GM23338 (cell line): ENCODE measurements at regions not wholly inside any gene's neighbourhood (a gene's known extent, or its start where the extent isn't known, plus 50 kb on each side); places are given as distances from the start of the nearest gene placed in this dataset.

Experiments
- CREB1 ChIP-seq: fragments of 250-450 bp; sonication (Bioruptor Pico); IDR thresholded peaks from 2 replicates; pipeline ENCODE4 v1.5.0; 2020; ENCODE audit warnings: low read depth, mild to moderate bottlenecking, moderate library complexity
- EZH2 ChIP-seq: fragments of 200-600 bp; sonication (generic); IDR thresholded peaks from one replicate; pipeline ENCODE4 v1.8.0; 2017; ENCODE audit warnings: antibody characterized with exemption, mild to moderate bottlenecking, low read depth; ENCODE audit not compliant: unreplicated experiment
- EZH2phosphoT487 ChIP-seq: fragments of 200-600 bp; sonication (generic); IDR thresholded peaks from one replicate; pipeline ENCODE4 v1.8.1; 2018; ENCODE audit warnings: antibody characterized with exemption; ENCODE audit not compliant: unreplicated experiment
- POLR2AphosphoS5 ChIP-seq: IDR thresholded peaks from 2 replicates; pipeline ENCODE4 v1.6.1; 2016; ENCODE audit warnings: antibody characterized with exemption, low read depth
- TF ChIP-seq, protein P1 (sequence below), 2 experiments: fragments of 200-600 bp in 1 of 2; sonication (generic) in 1 of 2; conservative IDR thresholded peaks; 2 replicates each; pipeline versions ENCODE4 v1.5.1 to v1.6.1; 2016 to 2017; ENCODE audit warnings: antibody characterized with exemption in 2 of 2, low read depth in 2 of 2, mild to moderate bottlenecking in 2 of 2, moderate library complexity in 1 of 2

GRCh38 chr4:184306470-184306869 is 88.8 kb upstream of the ENPP6 start:
- TF ChIP-seq EZH2 (no peak), POLR2AphosphoS5 (no peak), EZH2phosphoT487 (no peak), CREB1 (CRISPR knock-in tag) (no peak)
- TF ChIP-seq, protein P1, sequence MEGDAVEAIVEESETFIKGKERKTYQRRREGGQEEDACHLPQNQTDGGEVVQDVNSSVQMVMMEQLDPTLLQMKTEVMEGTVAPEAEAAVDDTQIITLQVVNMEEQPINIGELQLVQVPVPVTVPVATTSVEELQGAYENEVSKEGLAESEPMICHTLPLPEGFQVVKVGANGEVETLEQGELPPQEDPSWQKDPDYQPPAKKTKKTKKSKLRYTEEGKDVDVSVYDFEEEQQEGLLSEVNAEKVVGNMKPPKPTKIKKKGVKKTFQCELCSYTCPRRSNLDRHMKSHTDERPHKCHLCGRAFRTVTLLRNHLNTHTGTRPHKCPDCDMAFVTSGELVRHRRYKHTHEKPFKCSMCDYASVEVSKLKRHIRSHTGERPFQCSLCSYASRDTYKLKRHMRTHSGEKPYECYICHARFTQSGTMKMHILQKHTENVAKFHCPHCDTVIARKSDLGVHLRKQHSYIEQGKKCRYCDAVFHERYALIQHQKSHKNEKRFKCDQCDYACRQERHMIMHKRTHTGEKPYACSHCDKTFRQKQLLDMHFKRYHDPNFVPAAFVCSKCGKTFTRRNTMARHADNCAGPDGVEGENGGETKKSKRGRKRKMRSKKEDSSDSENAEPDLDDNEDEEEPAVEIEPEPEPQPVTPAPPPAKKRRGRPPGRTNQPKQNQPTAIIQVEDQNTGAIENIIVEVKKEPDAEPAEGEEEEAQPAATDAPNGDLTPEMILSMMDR (conservative IDR thresholded peaks at IDR 0.05; ENCODE audit: low read depth in 2 of 2): no peak
